ENCODE measurements at regions not wholly inside any gene's neighbourhood (a gene's known extent, or its start where the extent isn't known, plus 50 kb on each side); places are given as distances from the start of the nearest gene placed in this dataset.
A peak's percentile ranks its signal among the peaks of the same experiment; 100 is the strongest.
"Not testable (repeated sequence)": the region's sequence is repeated elsewhere in the genome, so short reads cannot be mapped to it uniquely, and the experiment has no call there.

GRCh38 chr14:105691321-105692109, 165.1 kb downstream of the TMEM121 start:
- DNase-seq (ENCODE audit: low spot score) = peak; percentile 69

GRCh38 chr14:105692110-105692685, 165.8 kb downstream of the TMEM121 start:
- DNase-seq (ENCODE audit: low spot score) = not testable (repeated sequence)

GRCh38 chr14:105694961-105695360, 168.6 kb downstream of the TMEM121 start:
- DNase-seq (ENCODE audit: low spot score) = no peak

GRCh38 chr14:105696388-105696787, 170.0 kb downstream of the TMEM121 start:
- DNase-seq (ENCODE audit: low spot score) = not testable (repeated sequence)

- peak; percentile 82 for DNase-seq (ENCODE audit: low spot score)
Observed at GRCh38 chr14:105697414-105697813, 171.0 kb downstream of the TMEM121 start.

- not testable (repeated sequence) for DNase-seq (ENCODE audit: low spot score)
Observed at GRCh38 chr14:105697955-105698354, 171.6 kb downstream of the TMEM121 start.

- peak; percentile 87 for DNase-seq (ENCODE audit: low spot score)
Observed at GRCh38 chr14:105698940-105699556, 172.7 kb downstream of the TMEM121 start.

GRCh38 chr14:105699706-105700105, 173.3 kb downstream of the TMEM121 start:
- peak; percentile 87 for DNase-seq (ENCODE audit: low spot score)

- DNase-seq (ENCODE audit: low spot score) = peak; percentile 74
Observed at GRCh38 chr14:105700146-105700545, 173.8 kb downstream of the TMEM121 start.

- peak; percentile 39 for DNase-seq (ENCODE audit: low spot score)
Observed at GRCh38 chr14:105700622-105701288, 174.4 kb downstream of the TMEM121 start.

- peak; percentile 55 for DNase-seq (ENCODE audit: low spot score)
Observed at GRCh38 chr14:105701456-105702274, 175.3 kb downstream of the TMEM121 start.

GRCh38 chr14:105702275-105702817, 176.0 kb downstream of the TMEM121 start:
- peak; percentile 85 for DNase-seq (ENCODE audit: low spot score)

GRCh38 chr14:105703044-105703665, 176.8 kb downstream of the TMEM121 start:
- peak; percentile 16 for DNase-seq (ENCODE audit: low spot score)

- DNase-seq (ENCODE audit: low spot score) = not testable (repeated sequence)
Observed at GRCh38 chr14:105704091-105704490, 177.7 kb downstream of the TMEM121 start.

GRCh38 chr14:105704492-105704891, 178.1 kb downstream of the TMEM121 start:
- DNase-seq (ENCODE audit: low spot score) = peak; percentile 20

- not testable (repeated sequence) for DNase-seq (ENCODE audit: low spot score)
Observed at GRCh38 chr14:105705512-105705861, 179.1 kb downstream of the TMEM121 start.

- DNase-seq (ENCODE audit: low spot score) = peak; percentile 59
Observed at GRCh38 chr14:105705862-105706700, 179.7 kb downstream of the TMEM121 start.

- DNase-seq (ENCODE audit: low spot score) = not testable (repeated sequence)
Observed at GRCh38 chr14:105706701-105707019, 180.3 kb downstream of the TMEM121 start.

GRCh38 chr14:105707099-105707498, 180.7 kb downstream of the TMEM121 start:
- DNase-seq (ENCODE audit: low spot score) = peak; percentile 90

Measured in mesenteric fat pad (tissue), 1 donor.